ENCODE measurements at regions not wholly inside any gene's neighbourhood (a gene's known extent, or its start where the extent isn't known, plus 50 kb on each side); places are given as distances from the start of the nearest gene placed in this dataset.
"Not testable (repeated sequence)": the region's sequence is repeated elsewhere in the genome, so short reads cannot be mapped to it uniquely, and the experiment has no call there.

- no peak for DNase-seq (ENCODE audit: low read depth in 3 of 3)
Observed at GRCh38 chr6:16825784-16826183, 64.5 kb upstream of the ATXN1 start.

GRCh38 chr6:16824845-16825685 is 63.8 kb upstream of the ATXN1 start:
- no peak for DNase-seq (ENCODE audit: low read depth in 3 of 3)

DNA sequence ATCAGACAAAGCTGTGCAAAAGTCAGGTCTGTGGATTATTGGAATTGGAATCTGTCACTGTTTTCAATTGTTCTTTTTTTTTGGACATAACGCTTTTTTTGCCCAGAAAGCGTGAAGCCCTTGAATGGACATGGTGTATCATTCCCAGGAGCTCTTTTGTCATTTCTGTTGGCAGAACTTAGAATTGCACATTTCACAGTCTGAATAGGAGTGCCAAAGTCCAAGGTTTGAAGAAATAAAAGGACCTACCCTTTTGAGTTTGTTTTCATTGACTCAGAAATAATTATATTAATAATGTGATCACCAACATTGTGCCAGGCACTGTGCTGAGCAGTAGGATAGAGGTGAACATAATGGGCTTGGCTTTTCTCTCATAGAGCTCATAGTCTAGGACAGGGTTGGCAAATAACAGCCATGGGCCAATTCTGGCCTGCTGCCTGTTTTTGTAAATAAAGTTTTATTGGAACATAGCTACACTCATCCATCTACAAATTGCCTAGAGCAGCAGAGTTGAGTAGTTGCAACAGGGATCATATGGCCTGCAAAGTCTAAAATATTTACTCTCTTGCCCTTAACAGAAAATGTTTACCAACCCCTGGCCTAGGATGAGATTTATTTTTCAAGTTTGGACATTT is 62.6 kb upstream of the ATXN1 start:
- no peak for DNase-seq (ENCODE audit: low read depth in 3 of 3)

GRCh38 chr6:16822975-16823717 is 61.9 kb upstream of the ATXN1 start:
- DNase-seq (ENCODE audit: low read depth in 3 of 3) = no peak

GRCh38 chr6:16822529-16822928 is 61.3 kb upstream of the ATXN1 start:
- DNase-seq (ENCODE audit: low read depth in 3 of 3) = no peak

GRCh38 chr6:16821834-16822264 is 60.6 kb upstream of the ATXN1 start:
- DNase-seq (ENCODE audit: low read depth in 3 of 3) = no peak

GRCh38 chr6:16820262-16820661 is 59.0 kb upstream of the ATXN1 start:
- not testable (repeated sequence) for DNase-seq (ENCODE audit: low read depth in 3 of 3)

- DNase-seq (ENCODE audit: low read depth in 3 of 3) = no peak
Observed at GRCh38 chr6:16819752-16820151, 58.5 kb upstream of the ATXN1 start.

- no peak for DNase-seq (ENCODE audit: low read depth in 3 of 3)
Observed at GRCh38 chr6:16818992-16819626, 57.8 kb upstream of the ATXN1 start.

DNA sequence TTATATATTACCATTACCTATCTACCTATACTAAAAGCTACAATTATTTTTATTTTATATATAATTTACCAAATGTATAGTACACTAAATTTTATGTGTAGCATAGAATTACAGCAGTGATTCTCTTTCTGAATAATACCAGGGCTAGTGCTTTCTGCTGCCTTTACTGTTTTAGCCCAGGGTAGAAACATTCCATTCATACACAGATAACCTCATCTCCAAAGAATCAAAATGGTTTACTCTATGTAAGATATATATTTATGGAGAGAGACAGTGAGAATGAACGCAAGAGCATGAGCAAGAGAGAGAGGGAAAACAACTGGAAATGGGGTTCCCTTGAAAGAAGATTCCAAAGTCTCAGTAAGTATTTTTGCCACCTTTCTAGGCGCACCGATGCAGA is 56.3 kb upstream of the ATXN1 start:
- DNase-seq (ENCODE audit: low read depth in 3 of 3) = no peak

DNA sequence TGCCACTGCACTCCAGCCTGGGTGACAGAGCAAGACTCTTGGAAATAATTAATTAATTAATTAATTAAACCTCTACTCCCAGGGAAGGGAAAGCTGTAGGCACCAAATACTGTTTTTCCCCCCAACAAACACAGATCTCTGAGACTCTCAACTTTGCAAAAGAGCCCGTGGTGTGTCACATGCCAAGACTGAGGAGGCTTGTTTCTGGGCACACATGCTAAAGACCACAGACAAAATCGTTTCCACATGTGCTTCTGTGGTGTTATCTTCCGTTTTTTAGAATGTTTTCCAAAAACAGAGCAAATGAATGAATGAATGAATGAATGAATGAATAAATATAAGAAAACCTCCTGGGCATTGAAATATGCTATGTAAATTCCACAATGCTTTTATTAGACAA is 55.6 kb upstream of the ATXN1 start:
- DNase-seq (ENCODE audit: low read depth in 3 of 3) = no peak

GRCh38 chr6:16812993-16813392 is 51.7 kb upstream of the ATXN1 start:
- DNase-seq (ENCODE audit: low read depth in 3 of 3) = no peak

- no peak for DNase-seq (ENCODE audit: low read depth in 3 of 3)
Observed at GRCh38 chr6:16811277-16811979, 50.2 kb upstream of the ATXN1 start.

Data from stimulated activated CD4-positive, alpha-beta T cell treated with anti-CD3 and anti-CD28 coated beads, TNF-alpha, amount 100 ng/mL, for 24 hours (primary cell).